Neural cell (in vitro differentiated cells): ENCODE measurements at regions not wholly inside any gene's neighbourhood (a gene's known extent, or its start where the extent isn't known, plus 50 kb on each side); places are given as distances from the start of the nearest gene placed in this dataset.

Experiments used
- H2AFZ ChIP-seq: fragments of 200-600, 300-800 bp; sonication (generic), shearing (Covaris generic); 2 replicates; pipeline ENCODE4 v1.6.0; 2014; ENCODE audit warnings: low read depth, mild to moderate bottlenecking, antibody characterized with exemption, low read length, moderate library complexity
- H3F3A ChIP-seq: fragments of 200-600 bp; shearing (Covaris generic); 2 replicates; pipeline ENCODE4 v1.6.1; 2016; ENCODE audit warnings: mild to moderate bottlenecking, moderate library complexity, mixed read lengths, antibody characterized with exemption, low read length; ENCODE audit not compliant: insufficient read depth, poor library complexity, severe bottlenecking
- H3K27ac ChIP-seq: fragments of 200-600, 300-800 bp; sonication (generic), shearing (Covaris generic); 2 replicates; pipeline ENCODE4 v1.5.1; 2014; ENCODE audit warnings: mild to moderate bottlenecking, low read length, moderate library complexity
- H3K27me3 ChIP-seq: fragments of 300-800, 200-600 bp; sonication (generic), shearing (Covaris generic); 2 replicates; pipeline ENCODE4 v1.6.0; 2014; ENCODE audit warnings: mild to moderate bottlenecking, low read depth, low read length, moderate library complexity; ENCODE audit not compliant: insufficient read depth
- H3K36me3 ChIP-seq: fragments of 300-800, 200-600 bp; sonication (generic), shearing (Covaris generic); 2 replicates; pipeline ENCODE4 v1.5.1; 2014; ENCODE audit warnings: mild to moderate bottlenecking, antibody characterized with exemption, low read length, moderate library complexity; ENCODE audit not compliant: insufficient read depth
- H3K4me2 ChIP-seq: fragments of 300-800, 200-600 bp; sonication (generic), shearing (Covaris generic); 2 replicates; pipeline ENCODE4 v1.6.0; 2014; ENCODE audit warnings: mild to moderate bottlenecking, low read length
- H3K4me3 ChIP-seq: fragments of 300-800, 200-600 bp; sonication (generic), shearing (Covaris generic); 2 replicates; pipeline ENCODE4 v1.5.1; 2014; ENCODE audit warnings: mild to moderate bottlenecking, low read length, moderate library complexity
- H3K79me2 ChIP-seq: fragments of 200-600 bp; shearing (Covaris generic); replicated peaks from 2 replicates; pipeline ENCODE4 v1.6.0; 2014; ENCODE audit warnings: mild to moderate bottlenecking, low read length, moderate library complexity; ENCODE audit not compliant: insufficient read depth
- H3K9ac ChIP-seq: fragments of 300-800, 200-600 bp; sonication (generic), shearing (Covaris generic); 2 replicates; pipeline ENCODE4 v1.6.1; 2016; ENCODE audit warnings: mild to moderate bottlenecking, low read length, mixed read lengths
- H3K9me2 ChIP-seq: fragments of 200-600 bp; shearing (Covaris generic); 2 replicates; pipeline ENCODE4 v1.6.1; 2016; ENCODE audit warnings: mild to moderate bottlenecking, low read length, mixed read lengths; ENCODE audit not compliant: insufficient read depth
- H3K9me3 ChIP-seq: fragments of 200-600, 300-800 bp; sonication (generic), shearing (Covaris generic); 2 replicates; pipeline ENCODE4 v1.6.1; 2016; ENCODE audit warnings: mild to moderate bottlenecking, mixed run types, low read length, moderate library complexity, mixed read lengths
- H4K20me1 ChIP-seq: fragments of 200-600 bp; shearing (Covaris generic); 2 replicates; pipeline ENCODE4 v1.6.1; 2016; ENCODE audit warnings: mild to moderate bottlenecking, mixed run types; ENCODE audit not compliant: insufficient read depth
- EP300 ChIP-seq: fragments of 450-650 bp; conservative IDR thresholded peaks from 2 replicates; pipeline ENCODE4 v1.6.1; 2014; ENCODE audit warnings: antibody characterized with exemption, mild to moderate bottlenecking, moderate library complexity; ENCODE audit not compliant: poor library complexity, severe bottlenecking
- EZH2 ChIP-seq: fragments of 200-600, 300-800 bp; shearing (Covaris generic), sonication (generic); IDR thresholded peaks from 2 replicates; pipeline ENCODE4 v1.6.1; 2014; ENCODE audit warnings: antibody characterized with exemption, low read length, borderline replicate concordance, mild to moderate bottlenecking; ENCODE audit not compliant: insufficient read depth, poor library complexity, severe bottlenecking
- MXI1 ChIP-seq: fragments of 450-650 bp; conservative IDR thresholded peaks from 2 replicates; pipeline ENCODE4 v1.6.1; 2014; ENCODE audit warnings: antibody characterized with exemption, mild to moderate bottlenecking; ENCODE audit not compliant: poor library complexity, severe bottlenecking
- POLR2AphosphoS5 ChIP-seq: IDR thresholded peaks from 2 replicates; pipeline ENCODE4 v1.6.1; 2012
- RAD21 ChIP-seq: fragments of 450-650 bp; conservative IDR thresholded peaks from 2 replicates; pipeline ENCODE4 v1.6.1; 2014; ENCODE audit warnings: antibody characterized with exemption, mild to moderate bottlenecking, moderate library complexity
- SMC3 ChIP-seq: fragments of 450-650 bp; conservative IDR thresholded peaks from 2 replicates; pipeline ENCODE4 v1.6.1; 2014; ENCODE audit warnings: antibody characterized with exemption, mild to moderate bottlenecking, moderate library complexity; ENCODE audit not compliant: poor library complexity
- TAF1 ChIP-seq: IDR thresholded peaks from 2 replicates; pipeline ENCODE4 v1.6.1; 2012; ENCODE audit warnings: low read depth
- TF ChIP-seq, protein P1 (sequence below): fragments of 450-650 bp; IDR thresholded peaks from 2 replicates; pipeline ENCODE4 v1.5.1; 2014; ENCODE audit warnings: antibody characterized with exemption, mild to moderate bottlenecking, moderate library complexity; ENCODE audit not compliant: poor library complexity, severe bottlenecking
- TF ChIP-seq, protein P2 (sequence below): IDR thresholded peaks from 2 replicates; pipeline ENCODE4 v1.6.1; 2012; ENCODE audit warnings: borderline replicate concordance

DNA sequence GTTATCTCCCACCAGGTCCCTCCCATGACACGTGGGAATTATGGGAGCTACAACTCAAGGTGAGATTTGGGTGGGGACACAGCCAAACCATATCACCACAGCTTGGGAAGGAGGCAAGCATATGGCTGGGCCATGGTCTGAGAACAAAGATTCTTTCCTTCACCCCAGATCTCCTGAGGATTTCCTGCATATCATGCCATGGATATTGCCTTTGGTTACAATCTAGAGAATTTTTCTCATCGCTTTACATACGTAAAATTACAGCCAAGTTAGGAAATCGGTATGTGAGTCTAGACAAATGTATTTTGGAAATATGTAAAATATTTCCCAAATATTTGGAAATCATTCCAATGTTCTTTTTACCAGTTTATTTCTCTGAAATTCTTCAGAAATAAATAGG is 398.3 kb downstream of the RFC3 start:
- Histone ChIP-seq H2AFZ (no peak overlapping the region), H3K9ac (no peak overlapping the region), H3K9me2 (no peaks in the 10 kb centered on the region), H3K27ac (no peak overlapping the region), H3F3A (no peaks in the 10 kb centered on the region), H4K20me1 (no peaks in the 10 kb centered on the region), H3K4me3 (no peak overlapping the region), H3K36me3 (no peaks in the 10 kb centered on the region), H3K9me3 (no peaks in the 10 kb centered on the region), H3K79me2 (no peaks in the 10 kb centered on the region), H3K4me2 (no peak overlapping the region), H3K27me3 (no peaks in the 10 kb centered on the region)
- TF ChIP-seq TAF1 = no peak

DNA sequence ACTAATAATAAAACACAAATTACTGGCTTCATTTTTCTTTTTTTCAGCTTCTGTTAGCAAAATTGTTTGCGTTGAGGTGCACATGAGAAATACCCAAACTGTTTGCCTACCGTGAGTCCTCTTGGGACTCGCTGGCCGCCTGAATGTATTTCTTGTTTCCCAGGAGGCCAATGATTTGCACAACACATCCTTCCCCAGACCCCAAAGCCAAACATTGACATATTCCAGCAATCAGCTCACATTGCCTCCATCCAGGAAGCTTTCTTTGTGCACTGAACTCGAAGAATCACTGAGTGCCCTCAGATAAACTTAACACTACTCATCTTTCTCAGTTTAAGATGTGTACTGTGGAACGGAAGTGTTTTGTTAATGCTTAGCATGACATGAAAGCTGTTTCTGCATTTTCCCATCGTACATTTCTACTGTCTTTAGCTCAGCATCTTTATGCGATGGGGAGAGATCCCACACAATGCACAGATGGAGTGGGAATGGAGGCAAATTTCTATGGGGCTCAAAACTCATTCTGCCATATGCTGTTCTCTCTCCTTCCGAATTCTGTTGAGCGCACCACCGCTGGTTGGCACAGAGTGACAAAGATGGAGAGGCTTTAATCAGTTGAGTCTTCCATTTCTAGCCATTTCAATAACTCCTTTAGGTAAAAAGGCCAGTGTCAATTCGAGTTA is 399.5 kb downstream of the RFC3 start:
- TF ChIP-seq POLR2AphosphoS5 = no peak
- TF ChIP-seq TAF1 = no peak
- no peak for TF ChIP-seq EZH2
- no peak for TF ChIP-seq SMC3
- no peak for TF ChIP-seq RAD21
- TF ChIP-seq MXI1 = no peak
- no peak for TF ChIP-seq EP300
- TF ChIP-seq, protein P1, sequence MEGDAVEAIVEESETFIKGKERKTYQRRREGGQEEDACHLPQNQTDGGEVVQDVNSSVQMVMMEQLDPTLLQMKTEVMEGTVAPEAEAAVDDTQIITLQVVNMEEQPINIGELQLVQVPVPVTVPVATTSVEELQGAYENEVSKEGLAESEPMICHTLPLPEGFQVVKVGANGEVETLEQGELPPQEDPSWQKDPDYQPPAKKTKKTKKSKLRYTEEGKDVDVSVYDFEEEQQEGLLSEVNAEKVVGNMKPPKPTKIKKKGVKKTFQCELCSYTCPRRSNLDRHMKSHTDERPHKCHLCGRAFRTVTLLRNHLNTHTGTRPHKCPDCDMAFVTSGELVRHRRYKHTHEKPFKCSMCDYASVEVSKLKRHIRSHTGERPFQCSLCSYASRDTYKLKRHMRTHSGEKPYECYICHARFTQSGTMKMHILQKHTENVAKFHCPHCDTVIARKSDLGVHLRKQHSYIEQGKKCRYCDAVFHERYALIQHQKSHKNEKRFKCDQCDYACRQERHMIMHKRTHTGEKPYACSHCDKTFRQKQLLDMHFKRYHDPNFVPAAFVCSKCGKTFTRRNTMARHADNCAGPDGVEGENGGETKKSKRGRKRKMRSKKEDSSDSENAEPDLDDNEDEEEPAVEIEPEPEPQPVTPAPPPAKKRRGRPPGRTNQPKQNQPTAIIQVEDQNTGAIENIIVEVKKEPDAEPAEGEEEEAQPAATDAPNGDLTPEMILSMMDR = no peak
- TF ChIP-seq, protein P2, sequence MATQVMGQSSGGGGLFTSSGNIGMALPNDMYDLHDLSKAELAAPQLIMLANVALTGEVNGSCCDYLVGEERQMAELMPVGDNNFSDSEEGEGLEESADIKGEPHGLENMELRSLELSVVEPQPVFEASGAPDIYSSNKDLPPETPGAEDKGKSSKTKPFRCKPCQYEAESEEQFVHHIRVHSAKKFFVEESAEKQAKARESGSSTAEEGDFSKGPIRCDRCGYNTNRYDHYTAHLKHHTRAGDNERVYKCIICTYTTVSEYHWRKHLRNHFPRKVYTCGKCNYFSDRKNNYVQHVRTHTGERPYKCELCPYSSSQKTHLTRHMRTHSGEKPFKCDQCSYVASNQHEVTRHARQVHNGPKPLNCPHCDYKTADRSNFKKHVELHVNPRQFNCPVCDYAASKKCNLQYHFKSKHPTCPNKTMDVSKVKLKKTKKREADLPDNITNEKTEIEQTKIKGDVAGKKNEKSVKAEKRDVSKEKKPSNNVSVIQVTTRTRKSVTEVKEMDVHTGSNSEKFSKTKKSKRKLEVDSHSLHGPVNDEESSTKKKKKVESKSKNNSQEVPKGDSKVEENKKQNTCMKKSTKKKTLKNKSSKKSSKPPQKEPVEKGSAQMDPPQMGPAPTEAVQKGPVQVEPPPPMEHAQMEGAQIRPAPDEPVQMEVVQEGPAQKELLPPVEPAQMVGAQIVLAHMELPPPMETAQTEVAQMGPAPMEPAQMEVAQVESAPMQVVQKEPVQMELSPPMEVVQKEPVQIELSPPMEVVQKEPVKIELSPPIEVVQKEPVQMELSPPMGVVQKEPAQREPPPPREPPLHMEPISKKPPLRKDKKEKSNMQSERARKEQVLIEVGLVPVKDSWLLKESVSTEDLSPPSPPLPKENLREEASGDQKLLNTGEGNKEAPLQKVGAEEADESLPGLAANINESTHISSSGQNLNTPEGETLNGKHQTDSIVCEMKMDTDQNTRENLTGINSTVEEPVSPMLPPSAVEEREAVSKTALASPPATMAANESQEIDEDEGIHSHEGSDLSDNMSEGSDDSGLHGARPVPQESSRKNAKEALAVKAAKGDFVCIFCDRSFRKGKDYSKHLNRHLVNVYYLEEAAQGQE = no peak
- Histone ChIP-seq H3K4me3 (no peak overlapping the region), H3K27me3 (no peaks in the 10 kb centered on the region), H3K27ac (no peak overlapping the region), H3K79me2 (no peaks in the 10 kb centered on the region), H4K20me1 (no peaks in the 10 kb centered on the region), H3K4me2 (no peak overlapping the region), H3F3A (no peaks in the 10 kb centered on the region), H3K9ac (no peak overlapping the region), H3K9me3 (no peaks in the 10 kb centered on the region), H2AFZ (no peak overlapping the region), H3K9me2 (no peaks in the 10 kb centered on the region), H3K36me3 (no peaks in the 10 kb centered on the region)

DNA sequence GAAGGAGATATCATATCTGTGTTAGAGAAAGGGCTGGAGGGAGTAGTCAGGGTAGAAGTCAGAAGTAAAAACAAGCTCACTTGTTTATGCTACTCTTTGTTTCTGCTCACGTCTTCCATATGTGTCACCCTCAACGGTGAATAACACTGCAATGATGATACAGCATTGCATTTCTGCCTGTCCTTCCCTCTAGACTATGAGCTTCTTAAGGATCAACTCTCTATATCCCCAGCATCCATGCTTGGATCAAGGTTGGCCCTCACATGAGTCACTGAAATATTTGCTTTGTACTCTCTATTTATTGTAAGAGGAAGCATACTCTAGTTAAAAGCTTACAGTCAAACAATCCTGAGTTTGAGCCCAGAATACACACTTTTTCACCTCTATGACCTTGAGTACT is 406.0 kb downstream of the RFC3 start:
- H4K20me1 ChIP-seq = no peaks in the 10 kb centered on the region
- no peaks in the 10 kb centered on the region for H3K9me3 ChIP-seq
- no peak overlapping the region for H3K4me3 ChIP-seq
- H3K4me2 ChIP-seq = no peak overlapping the region
- no peaks in the 10 kb centered on the region for H3K9me2 ChIP-seq
- H3K27me3 ChIP-seq = no peaks in the 10 kb centered on the region
- no peak overlapping the region for H3K9ac ChIP-seq
- no peaks in the 10 kb centered on the region for H3K36me3 ChIP-seq
- no peaks in the 10 kb centered on the region for H3K79me2 ChIP-seq
- H3F3A ChIP-seq = no peaks in the 10 kb centered on the region
- no peak overlapping the region for H3K27ac ChIP-seq
- TF ChIP-seq SMC3 (no peak), EP300 (no peak), EZH2 (no peak), POLR2AphosphoS5 (no peak), MXI1 (no peak), TAF1 (no peak), RAD21 (no peak)
- TF ChIP-seq, protein P1 = no peak
- TF ChIP-seq, protein P2 = no peak
- H2AFZ ChIP-seq = no peak overlapping the region
